NCI-H146 treated with DMSO at 0.1 percent for 48 hours (cell line): ENCODE measurements at regions not wholly inside any gene's neighbourhood (a gene's known extent, or its start where the extent isn't known, plus 50 kb on each side); places are given as distances from the start of the nearest gene placed in this dataset.
"Not testable (repeated sequence)": the region's sequence is repeated elsewhere in the genome, so short reads cannot be mapped to it uniquely, and the experiment has no call there.

ENCODE experiments used
- DNase-seq: peaks from one replicate; lab custom pipeline; 2025; ENCODE audit not compliant: unreplicated experiment; lab: John Stamatoyannopoulos, UW

GRCh38 chr13:88674841-88675240, 1003.7 kb downstream of the SLITRK5 start:
- no peak for DNase-seq

- no peak for DNase-seq
Measured at GRCh38 chr13:88675347-88675996, 1004.3 kb downstream of the SLITRK5 start.

GRCh38 chr13:88676016-88676415, 1004.8 kb downstream of the SLITRK5 start:
- no peak for DNase-seq

GRCh38 chr13:88685459-88685858, 1014.3 kb downstream of the SLITRK5 start:
- no peak for DNase-seq

GRCh38 chr13:88701551-88701950, 1030.4 kb downstream of the SLITRK5 start:
- no peak for DNase-seq

GRCh38 chr13:88704600-88705275, 1033.6 kb downstream of the SLITRK5 start:
- DNase-seq, result no peak

GRCh38 chr13:88707646-88708045, 1036.5 kb downstream of the SLITRK5 start:
- DNase-seq, result no peak

GRCh38 chr13:88717946-88718345, 1046.8 kb downstream of the SLITRK5 start:
- no peak for DNase-seq

- no peak for DNase-seq
Measured at GRCh38 chr13:88718781-88719180, 1047.6 kb downstream of the SLITRK5 start.

GRCh38 chr13:88726075-88726474, 1054.9 kb downstream of the SLITRK5 start:
- DNase-seq, result no peak

- DNase-seq, result not testable (repeated sequence)
Measured at GRCh38 chr13:88727236-88727635, 1056.1 kb downstream of the SLITRK5 start.

- no peak for DNase-seq
Measured at GRCh38 chr13:88729605-88730004, 1058.4 kb downstream of the SLITRK5 start.

GRCh38 chr13:88736026-88736425, 1064.9 kb downstream of the SLITRK5 start:
- no peak for DNase-seq

- no peak for DNase-seq
Measured at GRCh38 chr13:88739195-88739594, 1068.0 kb downstream of the SLITRK5 start.

GRCh38 chr13:88744289-88744688, 1073.1 kb downstream of the SLITRK5 start:
- no peak for DNase-seq

- DNase-seq, result no peak
Measured at GRCh38 chr13:88745011-88745410, 1073.8 kb downstream of the SLITRK5 start.

GRCh38 chr13:88752041-88752440, 1080.9 kb downstream of the SLITRK5 start:
- no peak for DNase-seq

GRCh38 chr13:88754141-88754540, 1083.0 kb downstream of the SLITRK5 start:
- no peak for DNase-seq

- no peak for DNase-seq
Measured at GRCh38 chr13:88761145-88761544, 1090.0 kb downstream of the SLITRK5 start.

GRCh38 chr13:88764103-88764502, 1092.9 kb downstream of the SLITRK5 start:
- DNase-seq, result no peak

- no peak for DNase-seq
Measured at GRCh38 chr13:88800505-88800904, 1129.3 kb downstream of the SLITRK5 start.

- no peak for DNase-seq
Measured at GRCh38 chr13:88801361-88801760, 1130.2 kb downstream of the SLITRK5 start.

- DNase-seq, result no peak
Measured at GRCh38 chr13:88802886-88803285, 1131.7 kb downstream of the SLITRK5 start.
